PFSK-1 (cell line): ENCODE measurements at regions not wholly inside any gene's neighbourhood (a gene's known extent, or its start where the extent isn't known, plus 50 kb on each side); places are given as distances from the start of the nearest gene placed in this dataset.

ENCODE experiments used
- FOXP2 ChIP-seq: optimal IDR thresholded peaks from 2 replicates; pipeline ENCODE3; 2011; ENCODE audit warnings: borderline replicate concordance, control low read depth, inconsistent platforms; ENCODE audit not compliant: insufficient read depth; ENCODE audit errors: extremely low read length, extremely low read depth
- POLR2AphosphoS5 ChIP-seq: IDR thresholded peaks from 2 replicates; pipeline ENCODE4 v1.6.1; 2012; ENCODE audit warnings: low read depth, mild to moderate bottlenecking, control low read depth, low read length, moderate library complexity
- SIN3A ChIP-seq: IDR thresholded peaks from 2 replicates; pipeline ENCODE4 v1.6.1; 2012; ENCODE audit warnings: mild to moderate bottlenecking, low read length, moderate library complexity, borderline replicate concordance; ENCODE audit not compliant: insufficient read depth
- TAF1 ChIP-seq: IDR thresholded peaks from 2 replicates; pipeline ENCODE4 v1.6.1; 2012; ENCODE audit warnings: low read length, control low read depth, borderline replicate concordance; ENCODE audit not compliant: insufficient read depth
- TF ChIP-seq, protein P1 (sequence below), 2 experiments: IDR thresholded peaks; 2 replicates each; pipeline versions ENCODE4 v1.6.1 to v1.8.0; 2011 to 2012; ENCODE audit warnings: low read depth in 2 of 2, low read length in 2 of 2, control low read depth in 1 of 2, inconsistent platforms in 1 of 2, mild to moderate bottlenecking in 1 of 2, moderate library complexity in 1 of 2; ENCODE audit not compliant: insufficient read depth in 1 of 2

GRCh38 chr2:67727131-67727530 is 330.0 kb downstream of the ETAA1 start:
- TF ChIP-seq, protein P1, sequence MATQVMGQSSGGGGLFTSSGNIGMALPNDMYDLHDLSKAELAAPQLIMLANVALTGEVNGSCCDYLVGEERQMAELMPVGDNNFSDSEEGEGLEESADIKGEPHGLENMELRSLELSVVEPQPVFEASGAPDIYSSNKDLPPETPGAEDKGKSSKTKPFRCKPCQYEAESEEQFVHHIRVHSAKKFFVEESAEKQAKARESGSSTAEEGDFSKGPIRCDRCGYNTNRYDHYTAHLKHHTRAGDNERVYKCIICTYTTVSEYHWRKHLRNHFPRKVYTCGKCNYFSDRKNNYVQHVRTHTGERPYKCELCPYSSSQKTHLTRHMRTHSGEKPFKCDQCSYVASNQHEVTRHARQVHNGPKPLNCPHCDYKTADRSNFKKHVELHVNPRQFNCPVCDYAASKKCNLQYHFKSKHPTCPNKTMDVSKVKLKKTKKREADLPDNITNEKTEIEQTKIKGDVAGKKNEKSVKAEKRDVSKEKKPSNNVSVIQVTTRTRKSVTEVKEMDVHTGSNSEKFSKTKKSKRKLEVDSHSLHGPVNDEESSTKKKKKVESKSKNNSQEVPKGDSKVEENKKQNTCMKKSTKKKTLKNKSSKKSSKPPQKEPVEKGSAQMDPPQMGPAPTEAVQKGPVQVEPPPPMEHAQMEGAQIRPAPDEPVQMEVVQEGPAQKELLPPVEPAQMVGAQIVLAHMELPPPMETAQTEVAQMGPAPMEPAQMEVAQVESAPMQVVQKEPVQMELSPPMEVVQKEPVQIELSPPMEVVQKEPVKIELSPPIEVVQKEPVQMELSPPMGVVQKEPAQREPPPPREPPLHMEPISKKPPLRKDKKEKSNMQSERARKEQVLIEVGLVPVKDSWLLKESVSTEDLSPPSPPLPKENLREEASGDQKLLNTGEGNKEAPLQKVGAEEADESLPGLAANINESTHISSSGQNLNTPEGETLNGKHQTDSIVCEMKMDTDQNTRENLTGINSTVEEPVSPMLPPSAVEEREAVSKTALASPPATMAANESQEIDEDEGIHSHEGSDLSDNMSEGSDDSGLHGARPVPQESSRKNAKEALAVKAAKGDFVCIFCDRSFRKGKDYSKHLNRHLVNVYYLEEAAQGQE (IDR thresholded peaks at IDR 0.05; ENCODE audit: insufficient read depth in 1 of 2, low read depth in 2 of 2, low read length in 2 of 2), result no peak
- TF ChIP-seq FOXP2, result no peak
- no peak for TF ChIP-seq SIN3A
- no peak for TF ChIP-seq POLR2AphosphoS5
- TF ChIP-seq TAF1, result no peak

DNA sequence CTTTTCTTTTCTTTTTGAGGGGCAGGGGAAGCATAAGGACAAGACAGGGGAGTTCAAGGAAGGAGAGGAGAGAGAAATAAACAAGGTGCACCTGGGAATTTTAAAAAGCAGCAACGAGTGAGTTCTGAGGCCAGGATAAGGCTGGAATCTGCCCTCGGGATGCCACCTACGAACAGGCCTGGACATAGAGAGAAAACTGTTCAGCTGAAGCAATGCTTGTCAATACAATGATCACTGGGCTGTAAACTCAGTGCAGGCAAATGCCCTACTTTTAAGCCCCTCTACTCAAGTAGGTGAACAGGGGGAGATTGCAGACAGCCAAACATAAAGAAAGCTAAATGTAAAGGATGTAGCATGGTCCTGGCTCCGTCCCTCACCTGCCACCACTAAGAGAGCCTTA is 330.5 kb downstream of the ETAA1 start:
- TF ChIP-seq TAF1, result no peak
- no peak for TF ChIP-seq SIN3A
- TF ChIP-seq FOXP2, result no peak
- TF ChIP-seq, protein P1 (IDR thresholded peaks at IDR 0.05; ENCODE audit: insufficient read depth in 1 of 2, low read depth in 2 of 2, low read length in 2 of 2), result no peak
- TF ChIP-seq POLR2AphosphoS5, result no peak

DNA sequence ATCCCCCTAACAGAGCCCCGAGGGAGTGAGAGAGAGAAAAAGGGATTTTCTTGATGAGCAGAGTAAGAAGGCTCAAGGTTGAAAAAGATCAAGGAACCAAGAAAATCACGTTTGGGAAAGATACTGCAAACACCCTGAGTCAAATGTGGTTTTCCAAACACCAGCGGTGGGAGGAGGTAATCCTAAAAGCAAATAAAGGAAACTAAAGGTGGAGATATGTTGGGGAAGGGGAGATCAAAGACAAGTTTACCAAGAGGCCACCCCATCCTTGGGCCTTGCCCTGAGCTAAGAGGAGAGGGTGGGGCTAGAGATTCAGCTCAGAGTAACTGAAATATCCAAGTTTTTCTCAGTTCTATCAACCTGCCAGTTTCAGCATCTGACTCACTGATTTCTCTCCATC is 332.3 kb downstream of the ETAA1 start:
- TF ChIP-seq, protein P1 (IDR thresholded peaks at IDR 0.05; ENCODE audit: insufficient read depth in 1 of 2, low read depth in 2 of 2, low read length in 2 of 2), result no peak
- TF ChIP-seq FOXP2 (no peak), TAF1 (no peak), SIN3A (no peak), POLR2AphosphoS5 (no peak)

GRCh38 chr2:67733517-67733916 is 329.3 kb downstream of the C1D start:
- TF ChIP-seq SIN3A (no peak), POLR2AphosphoS5 (no peak), TAF1 (no peak), FOXP2 (no peak)
- TF ChIP-seq, protein P1 (IDR thresholded peaks at IDR 0.05; ENCODE audit: insufficient read depth in 1 of 2, low read depth in 2 of 2, low read length in 2 of 2), result no peak

DNA sequence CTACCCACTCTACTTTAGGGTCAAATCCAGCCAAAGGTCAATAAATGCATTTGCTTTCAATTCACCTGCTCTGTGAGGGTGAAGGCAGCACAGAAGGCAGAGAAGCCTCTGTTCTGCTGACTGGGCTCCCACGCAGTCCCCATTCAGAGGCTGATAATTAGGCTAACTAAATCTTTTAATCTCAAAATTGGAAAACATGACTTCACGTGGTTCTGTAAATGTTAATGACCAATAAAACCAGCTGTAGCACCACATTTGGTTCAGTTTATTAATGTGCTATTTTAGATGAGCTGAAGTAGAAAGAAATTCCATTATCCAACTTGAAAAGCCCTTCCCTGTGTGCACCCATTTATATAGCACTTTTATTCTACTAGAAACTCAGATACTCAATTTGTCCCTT is 310.6 kb downstream of the C1D start:
- TF ChIP-seq POLR2AphosphoS5 (no peak), TAF1 (no peak), FOXP2 (no peak)

DNA sequence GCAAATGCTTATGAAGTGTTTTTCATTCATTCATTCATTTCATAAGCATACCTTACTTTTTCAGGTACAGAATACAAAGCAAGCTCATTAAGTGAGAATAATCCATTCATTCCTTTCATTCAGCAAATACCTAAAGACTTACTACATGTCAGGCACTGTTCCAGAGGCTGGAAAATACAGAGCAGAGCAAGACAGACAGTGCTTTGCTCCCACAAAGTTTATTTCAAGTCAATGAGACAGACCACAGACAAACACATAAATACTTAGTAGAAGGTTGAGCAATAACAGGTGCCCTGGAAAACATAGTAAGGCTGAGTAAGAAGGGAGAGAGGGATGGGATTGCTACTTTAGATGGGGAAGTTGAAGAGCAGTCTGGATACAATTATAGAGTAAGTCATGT is 309.8 kb downstream of the C1D start:
- TF ChIP-seq SIN3A, result no peak
- no peak for TF ChIP-seq FOXP2
- no peak for TF ChIP-seq TAF1
- no peak for TF ChIP-seq POLR2AphosphoS5
- TF ChIP-seq, protein P1 (IDR thresholded peaks at IDR 0.05; ENCODE audit: insufficient read depth in 1 of 2, low read depth in 2 of 2, low read length in 2 of 2), result no peak
